GM12878 (cell line): ENCODE measurements at regions not wholly inside any gene's neighbourhood (a gene's known extent, or its start where the extent isn't known, plus 50 kb on each side); places are given as distances from the start of the nearest gene placed in this dataset.

Experiments
- KAT2A ChIP-seq: conservative IDR thresholded peaks from 2 replicates; pipeline ENCODE4 v1.6.1; 2011; ENCODE audit warnings: low read depth, low read length; ENCODE audit not compliant: control insufficient read depth
- MTA3 ChIP-seq: IDR thresholded peaks from 2 replicates; pipeline ENCODE4 v1.6.1; 2012; ENCODE audit warnings: low read length, inconsistent platforms, borderline replicate concordance
- NFYB ChIP-seq: IDR thresholded peaks from 2 replicates; pipeline ENCODE4 v1.6.1; 2011; ENCODE audit warnings: low read depth, mild to moderate bottlenecking, low read length, improper control_type of control experiment, moderate library complexity; ENCODE audit not compliant: insufficient read depth
- SIN3A ChIP-seq: IDR thresholded peaks from 2 replicates; pipeline ENCODE4 v1.6.1; 2012; ENCODE audit warnings: low read depth, low read length, improper control_type of control experiment
- SRF ChIP-seq, 2 experiments: IDR thresholded peaks; 2 replicates each; pipeline ENCODE4 v1.6.1; 2011; ENCODE audit warnings: low read depth in 2 of 2, low read length in 2 of 2, mild to moderate bottlenecking in 1 of 2, moderate library complexity in 1 of 2
- TF ChIP-seq, protein P1 (sequence below): IDR thresholded peaks from 2 replicates; pipeline ENCODE4 v1.6.1; 2012; ENCODE audit warnings: low read depth, low read length, improper control_type of control experiment
- TF ChIP-seq, protein P2 (sequence below): IDR thresholded peaks from 2 replicates; pipeline ENCODE4 v1.6.1; 2012; ENCODE audit warnings: improper control_type of control experiment, low read depth, low read length; ENCODE audit not compliant: insufficient replicate concordance
- TF ChIP-seq, protein P3 (sequence below): fragments of 150-350 bp; IDR thresholded peaks from 2 replicates; pipeline ENCODE4 v1.6.1; 2014; ENCODE audit warnings: mild to moderate bottlenecking, low read depth, low read length

DNA sequence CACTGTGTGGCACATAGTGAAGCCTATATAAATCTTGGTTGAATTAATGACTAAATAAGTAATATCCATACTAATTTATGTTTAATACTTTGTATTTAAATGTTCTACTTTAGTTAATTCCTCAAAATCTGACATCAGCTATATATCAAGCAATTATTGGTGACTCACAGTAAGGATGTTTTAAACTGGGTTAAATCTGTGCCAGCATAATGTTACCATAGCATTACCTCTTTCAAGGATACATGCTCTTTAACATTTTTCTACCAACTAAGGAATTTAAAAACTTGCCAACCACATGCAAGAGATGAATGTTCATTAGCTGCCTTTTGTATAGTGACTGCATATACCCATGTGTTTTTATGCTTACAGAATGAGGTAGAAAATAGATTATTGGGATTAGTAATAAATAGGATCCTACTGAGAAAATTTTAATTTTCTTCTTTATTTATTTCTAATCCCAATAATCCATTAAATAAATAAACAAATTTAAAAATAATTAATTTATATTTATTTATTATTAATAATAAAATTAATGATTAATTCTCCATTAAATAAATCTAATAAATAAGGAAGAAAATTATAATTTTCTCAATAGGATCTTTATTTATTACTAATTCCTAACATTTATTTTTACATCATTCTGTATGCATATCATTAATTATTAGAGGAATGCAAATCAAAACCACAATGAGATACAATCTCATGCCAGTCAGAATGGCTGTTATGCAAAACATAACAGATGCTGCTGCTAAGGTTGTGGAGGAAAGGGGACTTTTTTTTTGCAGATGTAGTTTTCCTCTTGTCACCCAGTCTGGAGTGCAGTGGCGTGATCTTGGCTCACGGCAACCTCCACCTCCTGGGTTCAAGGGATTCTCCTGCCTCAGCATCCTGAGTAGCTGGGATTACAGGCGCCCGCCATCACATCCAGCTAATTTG is 410.7 kb upstream of the DSEL start (continued):
- no peak for TF ChIP-seq SRF (IDR thresholded peaks at IDR 0.05; ENCODE audit: low read depth in 2 of 2, low read length in 2 of 2)
- no peak for TF ChIP-seq NFYB
- TF ChIP-seq, protein P1, sequence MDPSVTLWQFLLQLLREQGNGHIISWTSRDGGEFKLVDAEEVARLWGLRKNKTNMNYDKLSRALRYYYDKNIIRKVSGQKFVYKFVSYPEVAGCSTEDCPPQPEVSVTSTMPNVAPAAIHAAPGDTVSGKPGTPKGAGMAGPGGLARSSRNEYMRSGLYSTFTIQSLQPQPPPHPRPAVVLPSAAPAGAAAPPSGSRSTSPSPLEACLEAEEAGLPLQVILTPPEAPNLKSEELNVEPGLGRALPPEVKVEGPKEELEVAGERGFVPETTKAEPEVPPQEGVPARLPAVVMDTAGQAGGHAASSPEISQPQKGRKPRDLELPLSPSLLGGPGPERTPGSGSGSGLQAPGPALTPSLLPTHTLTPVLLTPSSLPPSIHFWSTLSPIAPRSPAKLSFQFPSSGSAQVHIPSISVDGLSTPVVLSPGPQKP = no peak
- no peak for TF ChIP-seq MTA3
- no peak for TF ChIP-seq KAT2A
- TF ChIP-seq, protein P2, sequence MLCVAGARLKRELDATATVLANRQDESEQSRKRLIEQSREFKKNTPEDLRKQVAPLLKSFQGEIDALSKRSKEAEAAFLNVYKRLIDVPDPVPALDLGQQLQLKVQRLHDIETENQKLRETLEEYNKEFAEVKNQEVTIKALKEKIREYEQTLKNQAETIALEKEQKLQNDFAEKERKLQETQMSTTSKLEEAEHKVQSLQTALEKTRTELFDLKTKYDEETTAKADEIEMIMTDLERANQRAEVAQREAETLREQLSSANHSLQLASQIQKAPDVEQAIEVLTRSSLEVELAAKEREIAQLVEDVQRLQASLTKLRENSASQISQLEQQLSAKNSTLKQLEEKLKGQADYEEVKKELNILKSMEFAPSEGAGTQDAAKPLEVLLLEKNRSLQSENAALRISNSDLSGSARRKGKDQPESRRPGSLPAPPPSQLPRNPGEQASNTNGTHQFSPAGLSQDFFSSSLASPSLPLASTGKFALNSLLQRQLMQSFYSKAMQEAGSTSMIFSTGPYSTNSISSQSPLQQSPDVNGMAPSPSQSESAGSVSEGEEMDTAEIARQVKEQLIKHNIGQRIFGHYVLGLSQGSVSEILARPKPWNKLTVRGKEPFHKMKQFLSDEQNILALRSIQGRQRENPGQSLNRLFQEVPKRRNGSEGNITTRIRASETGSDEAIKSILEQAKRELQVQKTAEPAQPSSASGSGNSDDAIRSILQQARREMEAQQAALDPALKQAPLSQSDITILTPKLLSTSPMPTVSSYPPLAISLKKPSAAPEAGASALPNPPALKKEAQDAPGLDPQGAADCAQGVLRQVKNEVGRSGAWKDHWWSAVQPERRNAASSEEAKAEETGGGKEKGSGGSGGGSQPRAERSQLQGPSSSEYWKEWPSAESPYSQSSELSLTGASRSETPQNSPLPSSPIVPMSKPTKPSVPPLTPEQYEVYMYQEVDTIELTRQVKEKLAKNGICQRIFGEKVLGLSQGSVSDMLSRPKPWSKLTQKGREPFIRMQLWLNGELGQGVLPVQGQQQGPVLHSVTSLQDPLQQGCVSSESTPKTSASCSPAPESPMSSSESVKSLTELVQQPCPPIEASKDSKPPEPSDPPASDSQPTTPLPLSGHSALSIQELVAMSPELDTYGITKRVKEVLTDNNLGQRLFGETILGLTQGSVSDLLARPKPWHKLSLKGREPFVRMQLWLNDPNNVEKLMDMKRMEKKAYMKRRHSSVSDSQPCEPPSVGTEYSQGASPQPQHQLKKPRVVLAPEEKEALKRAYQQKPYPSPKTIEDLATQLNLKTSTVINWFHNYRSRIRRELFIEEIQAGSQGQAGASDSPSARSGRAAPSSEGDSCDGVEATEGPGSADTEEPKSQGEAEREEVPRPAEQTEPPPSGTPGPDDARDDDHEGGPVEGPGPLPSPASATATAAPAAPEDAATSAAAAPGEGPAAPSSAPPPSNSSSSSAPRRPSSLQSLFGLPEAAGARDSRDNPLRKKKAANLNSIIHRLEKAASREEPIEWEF = no peak
- no peak for TF ChIP-seq SIN3A
- TF ChIP-seq, protein P3, sequence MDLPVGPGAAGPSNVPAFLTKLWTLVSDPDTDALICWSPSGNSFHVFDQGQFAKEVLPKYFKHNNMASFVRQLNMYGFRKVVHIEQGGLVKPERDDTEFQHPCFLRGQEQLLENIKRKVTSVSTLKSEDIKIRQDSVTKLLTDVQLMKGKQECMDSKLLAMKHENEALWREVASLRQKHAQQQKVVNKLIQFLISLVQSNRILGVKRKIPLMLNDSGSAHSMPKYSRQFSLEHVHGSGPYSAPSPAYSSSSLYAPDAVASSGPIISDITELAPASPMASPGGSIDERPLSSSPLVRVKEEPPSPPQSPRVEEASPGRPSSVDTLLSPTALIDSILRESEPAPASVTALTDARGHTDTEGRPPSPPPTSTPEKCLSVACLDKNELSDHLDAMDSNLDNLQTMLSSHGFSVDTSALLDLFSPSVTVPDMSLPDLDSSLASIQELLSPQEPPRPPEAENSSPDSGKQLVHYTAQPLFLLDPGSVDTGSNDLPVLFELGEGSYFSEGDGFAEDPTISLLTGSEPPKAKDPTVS = no peak
